Inferior parietal cortex (tissue), 1 donor: ENCODE measurements at regions not wholly inside any gene's neighbourhood (a gene's known extent, or its start where the extent isn't known, plus 50 kb on each side); places are given as distances from the start of the nearest gene placed in this dataset.

Experiments
- DNase-seq: peaks from one replicate; pipeline ENCODE4 v3.0.0-alpha.2; 2016; ENCODE audit errors: extremely low spot score

DNA sequence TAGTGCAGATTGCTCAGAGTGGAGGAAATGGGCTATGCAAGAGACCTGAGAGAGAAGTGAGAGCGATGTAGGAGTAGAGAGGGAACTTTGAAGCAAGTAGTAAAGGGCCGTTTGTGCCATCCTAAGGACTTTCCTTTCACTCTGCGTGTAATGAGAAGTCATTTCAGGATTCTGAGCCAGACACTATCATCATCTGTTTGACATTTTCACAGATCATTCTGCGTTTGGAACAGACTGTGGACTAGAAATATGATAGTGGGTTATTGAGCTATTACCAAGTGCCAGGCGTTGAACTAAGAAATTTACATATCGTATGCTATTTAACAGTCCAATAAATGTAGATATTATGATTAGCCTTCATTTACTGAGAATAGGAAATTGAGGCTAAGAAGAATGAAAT is 150.0 kb upstream of the ROBO2 start:
- no peak for DNase-seq

DNA sequence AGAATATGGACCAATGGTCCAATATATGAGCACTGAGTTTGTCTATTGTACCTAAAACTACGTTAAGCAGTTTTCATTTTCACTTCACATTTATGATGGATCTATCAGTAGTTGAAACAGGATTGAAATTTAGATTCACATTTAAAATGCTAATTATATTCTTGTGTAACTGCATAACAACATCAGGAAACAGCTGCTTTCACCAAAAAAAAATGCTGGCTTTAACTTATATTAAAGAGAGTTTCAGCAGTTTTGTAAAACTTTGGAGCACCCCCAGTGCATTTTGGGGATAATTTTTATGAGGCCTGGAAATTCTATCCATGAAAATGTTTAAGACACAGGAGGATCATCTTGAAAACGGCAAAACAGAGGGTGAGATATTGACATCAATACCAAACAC is 142.8 kb upstream of the ROBO2 start:
- DNase-seq: no peak

DNA sequence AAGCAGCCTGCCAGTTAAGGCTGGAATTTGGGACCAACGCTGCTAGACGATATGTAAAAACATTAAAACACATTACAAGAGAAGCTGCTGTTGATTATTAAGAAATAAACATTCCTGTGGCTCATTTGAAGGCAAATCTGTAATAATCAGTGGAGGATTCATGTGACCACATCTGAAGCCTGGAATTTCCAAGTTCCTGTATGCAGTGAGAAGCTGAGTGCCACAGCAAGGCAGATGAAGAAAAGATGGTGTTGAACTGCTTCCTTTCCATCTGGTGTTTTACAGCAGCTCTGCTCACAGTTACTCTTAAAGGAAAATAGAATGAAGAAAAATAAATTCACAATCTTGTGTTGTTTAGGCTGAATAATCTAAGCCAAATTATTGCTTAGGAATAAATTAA is 139.3 kb upstream of the ROBO2 start:
- DNase-seq: no peak

DNA sequence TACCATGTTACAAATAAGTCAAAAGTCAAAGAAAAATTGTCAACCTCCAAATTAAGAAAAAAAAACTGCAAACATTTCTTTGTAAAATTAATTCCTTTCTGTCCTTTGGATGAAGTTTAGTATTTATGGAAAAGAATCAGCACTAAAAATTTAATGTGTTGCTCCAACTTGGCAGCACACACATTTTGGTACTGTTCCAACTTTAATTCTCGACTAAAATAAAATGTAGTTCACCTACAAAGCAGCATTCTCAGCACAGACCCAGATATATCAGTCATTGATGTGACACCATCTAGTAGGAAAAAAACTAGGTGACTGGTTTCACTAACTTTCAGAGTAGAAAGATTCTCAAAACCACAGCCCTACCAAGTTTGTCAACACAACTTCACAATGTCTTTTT is 131.7 kb upstream of the ROBO2 start:
- no peak for DNase-seq

DNA sequence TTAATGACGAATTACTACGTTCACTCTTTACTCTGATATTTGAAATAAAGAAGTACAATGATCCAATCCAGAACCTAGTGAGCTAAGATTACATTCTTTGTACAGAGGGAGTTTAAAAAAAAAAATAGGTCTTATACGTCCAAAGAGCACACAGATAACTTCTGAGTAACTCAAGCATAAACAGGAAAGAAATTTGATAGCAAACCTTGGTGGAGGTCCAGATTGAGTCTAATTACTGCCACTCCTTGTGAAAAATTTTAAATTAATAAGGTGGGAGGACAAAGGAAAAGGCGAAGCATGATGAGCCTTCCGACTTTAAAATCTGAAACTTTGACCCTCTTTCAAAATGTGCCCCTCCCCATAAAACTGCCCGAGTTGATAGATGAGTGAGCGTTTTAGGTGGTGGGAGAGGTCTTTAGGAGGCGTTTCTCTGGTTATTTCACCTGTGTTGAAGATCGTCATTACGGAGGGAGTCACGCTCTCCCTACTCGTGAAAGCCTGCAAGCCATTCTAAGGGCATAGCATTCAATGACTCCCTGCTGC is 127.0 kb upstream of the ROBO2 start:
- DNase-seq: no peak

DNA sequence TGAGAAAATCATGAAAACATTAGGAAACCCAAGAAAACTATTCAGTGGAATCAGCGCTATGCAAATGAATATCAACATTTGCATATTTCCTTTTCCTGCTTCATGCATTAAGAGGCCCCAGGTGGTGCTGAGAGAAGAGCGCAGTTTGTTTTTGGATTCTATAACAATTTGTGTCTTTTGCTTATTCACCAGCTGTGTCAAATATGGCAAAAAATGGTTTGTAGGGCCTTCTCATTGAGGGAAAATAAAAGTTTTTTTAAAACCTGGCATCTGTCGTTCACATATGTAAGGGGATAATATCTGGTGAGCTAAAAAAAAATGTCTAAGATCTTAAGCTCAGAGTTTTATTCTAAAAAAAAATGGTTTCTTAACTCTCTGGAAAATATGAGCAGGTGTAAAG is 122.5 kb upstream of the ROBO2 start:
- DNase-seq: no peak

DNA sequence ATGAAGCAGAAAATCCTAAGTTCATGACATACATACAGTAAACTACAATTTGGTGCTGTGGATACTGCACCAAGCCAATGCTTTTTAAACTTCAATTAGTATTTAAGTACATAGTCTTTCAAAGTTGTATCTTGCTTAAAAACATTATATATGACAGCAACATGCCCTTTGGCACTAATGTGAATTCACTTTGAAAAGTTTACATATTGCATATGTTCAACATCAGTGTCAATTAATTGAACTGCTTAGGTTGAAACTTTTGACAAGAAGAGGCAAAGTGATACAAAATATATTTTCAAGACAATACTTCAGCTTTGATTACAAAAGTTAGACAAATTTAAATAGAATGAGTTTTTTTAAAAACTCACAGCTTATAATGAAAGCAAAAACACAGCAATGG is 119.4 kb upstream of the ROBO2 start:
- DNase-seq: no peak

DNA sequence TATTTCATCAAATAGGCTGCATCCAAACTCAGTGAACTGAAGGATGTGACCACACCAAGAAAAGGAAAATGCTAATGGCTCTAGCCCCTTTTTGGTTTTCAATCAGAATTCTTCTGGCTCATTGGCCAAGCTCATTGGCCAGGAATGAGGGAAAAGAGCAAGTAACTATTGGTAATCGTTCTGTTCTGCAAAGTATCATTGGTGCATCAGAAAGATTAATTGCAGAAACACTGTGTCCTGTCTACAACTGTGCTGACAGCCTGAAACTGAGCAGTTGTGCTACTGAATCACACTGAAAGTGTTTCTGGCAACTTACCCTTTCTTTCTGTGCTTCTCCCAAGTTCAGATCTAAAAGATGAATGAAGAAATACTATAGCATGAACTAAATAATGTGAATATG is 116.4 kb upstream of the ROBO2 start:
- no peak for DNase-seq

DNA sequence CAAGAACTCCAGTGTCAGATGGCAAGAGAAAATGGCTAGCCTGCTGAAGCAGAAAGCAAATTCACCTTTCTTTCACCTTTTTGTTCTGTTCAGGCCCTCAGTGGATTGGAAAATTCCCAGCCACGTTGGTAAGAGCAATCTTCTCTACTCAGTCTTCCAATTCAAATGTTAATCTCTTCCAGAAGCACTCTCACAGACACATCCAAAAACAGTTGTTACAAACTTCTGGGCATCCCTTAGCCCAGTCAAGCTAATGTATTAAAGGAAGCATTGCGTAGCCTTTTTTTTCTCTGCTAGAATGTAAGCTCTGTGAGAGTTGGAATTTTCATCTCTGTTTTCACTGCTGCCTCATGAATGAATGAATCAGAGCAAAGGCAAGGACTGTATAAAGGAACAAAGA is 109.2 kb upstream of the ROBO2 start:
- no peak for DNase-seq

DNA sequence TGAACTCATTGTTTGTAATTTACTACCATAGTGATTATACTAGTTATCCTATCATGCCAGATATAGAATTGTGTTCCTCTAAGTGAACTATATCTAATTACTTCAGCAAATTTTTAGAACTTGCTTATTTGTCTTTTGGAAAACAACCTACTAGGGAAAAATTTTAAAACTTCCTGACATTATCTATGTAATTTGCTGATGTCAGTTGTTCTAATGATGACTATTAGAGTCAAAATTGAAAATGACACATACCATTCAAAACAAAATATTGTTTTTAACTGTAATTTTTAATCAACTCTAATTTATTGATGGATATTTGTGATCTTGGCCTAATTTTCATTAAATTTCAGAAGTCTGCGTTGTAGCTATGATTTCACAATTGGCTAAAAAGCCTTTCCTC is 106.7 kb upstream of the ROBO2 start:
- no peak for DNase-seq

DNA sequence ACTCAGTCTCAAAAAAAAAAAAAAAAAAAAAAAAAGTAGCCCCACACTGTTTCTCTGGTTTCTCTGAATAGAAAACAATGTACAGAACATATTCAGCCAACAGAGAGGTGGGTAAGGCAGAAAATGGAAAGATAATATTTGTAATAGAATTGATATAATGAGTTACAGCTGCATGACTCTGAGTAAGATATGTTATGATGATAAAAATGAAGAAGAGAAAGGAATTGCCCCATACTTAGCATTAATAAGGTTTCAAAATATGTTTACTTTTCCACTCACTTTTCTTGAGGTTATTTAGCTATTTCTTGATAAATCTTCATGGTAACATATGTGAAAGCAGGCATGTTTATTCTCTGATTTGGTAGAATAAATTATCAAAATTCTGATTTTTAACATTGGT is 100.9 kb upstream of the ROBO2 start:
- DNase-seq: no peak

DNA sequence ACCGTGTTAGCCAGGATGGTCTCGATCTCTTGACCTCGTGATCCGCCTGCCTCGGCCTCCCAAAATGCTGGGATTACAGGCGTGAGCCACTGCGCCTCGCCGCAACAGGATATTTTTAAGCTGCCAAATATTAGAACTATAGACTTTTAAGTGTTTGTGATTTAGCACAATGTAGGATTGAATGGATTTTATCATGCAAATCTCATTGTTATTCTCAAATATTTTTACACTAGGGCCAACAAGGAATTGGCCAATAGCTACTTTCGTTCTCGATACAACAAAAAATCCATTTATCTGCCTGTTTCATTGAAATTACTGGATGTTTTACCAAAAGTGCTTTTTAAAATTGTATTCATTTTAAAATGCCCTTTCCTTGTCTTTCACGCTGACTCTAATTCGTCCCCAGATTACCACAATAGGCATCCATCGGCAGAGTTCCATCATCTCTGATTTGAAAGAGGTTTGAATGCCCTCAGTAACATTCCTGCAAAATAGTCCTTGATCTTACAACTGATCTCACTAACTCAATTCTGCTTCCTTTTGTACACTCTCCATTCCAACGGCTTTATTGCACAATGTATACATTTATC is 99.6 kb upstream of the ROBO2 start:
- DNase-seq: no peak

DNA sequence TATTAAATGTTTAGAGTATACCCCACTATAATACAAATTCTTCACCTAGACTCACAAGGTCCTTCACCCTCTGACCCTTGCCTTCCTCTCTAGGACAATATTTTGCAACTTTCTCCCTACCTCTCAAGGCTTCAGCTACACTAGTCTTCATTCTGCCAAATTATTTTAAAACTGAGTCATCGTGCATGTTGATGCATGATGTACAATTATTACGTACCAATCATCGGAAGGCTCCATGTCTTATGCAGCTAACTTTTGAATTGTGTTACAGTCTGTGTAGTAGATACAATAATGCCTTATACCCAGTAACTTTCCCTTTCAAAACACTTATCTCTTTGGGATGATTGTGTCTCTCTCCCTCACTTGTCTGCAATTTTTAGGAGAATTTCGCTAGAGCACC is 98.5 kb upstream of the ROBO2 start:
- DNase-seq: no peak

DNA sequence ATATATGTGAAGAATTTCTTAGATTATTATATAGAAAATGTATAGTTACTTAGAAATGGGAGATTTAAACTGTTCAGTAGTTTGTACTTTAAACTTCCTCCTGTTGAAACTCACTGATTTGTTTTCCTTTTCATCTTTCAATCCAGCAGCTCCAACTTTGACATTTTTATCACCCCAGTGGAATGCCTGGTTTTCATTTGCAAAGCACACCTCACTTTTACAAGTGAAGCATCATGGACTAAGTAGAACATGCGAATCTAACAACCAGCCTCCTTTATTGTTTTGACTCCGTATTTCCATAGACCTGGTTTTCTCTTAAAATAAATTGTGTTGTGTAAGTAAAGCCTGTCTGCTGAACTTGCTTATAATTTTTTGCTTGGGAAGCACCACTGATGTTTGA is 97.8 kb upstream of the ROBO2 start:
- DNase-seq: no peak

DNA sequence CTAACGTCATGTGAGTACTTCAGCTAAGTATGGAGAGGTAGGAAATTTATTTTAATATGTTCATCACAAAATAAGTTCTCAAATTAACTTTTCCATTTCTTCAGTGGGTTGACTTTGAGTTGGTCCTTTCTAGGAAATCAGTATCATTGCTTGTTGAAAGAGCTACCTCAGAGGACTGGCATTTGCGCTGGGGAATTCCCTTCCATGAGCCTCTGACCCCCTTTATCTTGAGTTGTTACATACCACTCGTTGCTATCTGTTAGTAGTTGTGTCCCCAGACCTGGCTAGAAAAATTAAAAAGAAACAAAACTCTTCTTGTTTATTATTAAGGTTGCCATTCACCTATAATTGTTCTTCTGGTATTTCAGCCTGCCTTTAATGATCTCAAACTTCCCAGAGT is 96.8 kb upstream of the ROBO2 start:
- DNase-seq: no peak

DNA sequence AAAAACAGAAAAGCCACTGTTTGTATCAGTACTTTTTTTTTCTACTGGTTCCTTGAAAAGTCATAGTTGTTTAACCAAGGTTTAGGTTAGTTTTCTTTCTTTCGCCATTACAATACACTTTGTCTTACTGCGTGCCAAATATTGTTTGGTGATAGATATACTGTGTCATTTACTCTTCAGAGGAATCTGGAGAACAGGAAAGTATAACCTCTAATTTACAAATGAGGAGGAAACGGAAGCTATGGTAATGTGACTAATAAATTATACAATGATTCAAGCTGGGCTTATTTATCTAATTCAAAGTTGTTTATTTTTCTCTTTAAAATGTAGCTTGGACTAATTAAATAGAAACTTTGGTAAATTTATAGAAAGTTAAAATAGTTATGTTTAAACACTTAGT is 96.2 kb upstream of the ROBO2 start:
- no peak for DNase-seq

DNA sequence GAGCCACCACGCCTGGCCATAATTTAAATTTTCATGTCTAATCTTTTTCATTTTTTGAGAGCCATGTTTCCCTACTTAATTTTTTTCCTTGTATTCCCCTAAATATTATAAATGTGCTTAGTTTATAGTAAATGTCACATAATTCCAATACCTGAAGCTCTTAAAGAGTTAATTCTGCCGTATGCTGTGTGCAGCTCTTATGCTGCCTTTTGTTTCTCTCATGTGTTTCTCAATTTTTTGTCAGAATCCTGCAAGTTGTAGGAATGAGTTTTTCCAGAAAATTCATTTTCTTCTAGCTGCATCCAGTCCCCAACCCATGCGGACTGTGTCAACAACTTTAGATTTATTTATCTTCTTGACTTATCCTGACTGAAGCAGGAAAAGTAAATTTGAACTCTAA is 90.9 kb upstream of the ROBO2 start:
- DNase-seq: no peak

DNA sequence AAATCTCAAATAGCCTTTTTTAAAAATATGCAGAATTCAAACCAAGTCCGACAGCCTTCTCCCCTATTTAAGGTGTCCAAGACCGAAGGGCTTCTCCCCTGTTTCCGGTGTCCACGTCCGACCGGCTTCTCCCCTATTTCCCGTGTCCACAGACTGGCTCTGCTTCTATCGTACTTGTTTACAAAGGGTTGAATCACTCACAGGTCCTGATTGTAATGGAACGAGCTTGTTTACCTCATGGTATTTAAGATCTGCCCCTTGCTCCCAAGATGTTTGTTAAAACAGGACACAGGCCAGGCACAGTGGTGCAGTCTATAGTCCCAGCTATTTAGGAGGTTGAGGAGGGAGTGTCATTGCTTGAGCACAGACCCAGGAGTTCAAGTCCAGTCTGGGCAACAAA is 90.4 kb upstream of the ROBO2 start:
- DNase-seq: no peak

DNA sequence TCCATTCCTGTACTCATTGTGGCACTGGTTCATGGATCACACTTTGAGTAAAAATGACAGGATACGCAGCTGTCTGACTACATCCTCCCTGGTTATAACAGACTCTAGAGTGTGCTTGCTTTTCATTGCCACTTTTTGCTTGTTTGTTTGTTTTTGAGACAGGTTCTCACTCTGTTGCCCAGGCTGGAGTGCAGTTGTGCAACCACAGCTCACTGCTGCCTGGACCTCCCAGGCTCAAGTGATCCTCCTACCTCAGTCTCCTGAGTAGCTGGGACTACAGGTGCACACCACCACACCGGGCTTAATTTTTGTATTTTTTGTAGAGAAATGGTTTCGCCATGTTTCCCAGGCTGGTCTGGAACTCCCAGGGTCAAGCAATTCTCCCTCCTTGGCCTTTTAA is 89.3 kb upstream of the ROBO2 start:
- no peak for DNase-seq

DNA sequence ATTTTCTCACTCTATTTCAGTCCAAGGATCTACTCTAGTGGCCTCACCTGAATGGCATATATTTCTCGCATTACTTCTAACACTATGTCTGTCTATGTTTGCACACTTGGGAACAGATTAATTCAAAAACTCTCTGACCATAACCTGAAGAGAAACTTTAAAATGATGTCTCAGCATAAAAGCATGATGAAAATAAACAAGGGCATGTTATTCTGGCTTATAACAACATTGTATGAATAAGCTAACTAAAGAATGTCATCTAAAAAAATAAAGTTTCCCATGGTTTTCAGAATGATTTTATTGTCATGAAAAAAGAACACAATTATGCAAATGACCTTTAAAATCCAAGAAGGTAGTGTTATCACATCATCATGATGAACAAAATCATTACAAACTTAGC is 85.5 kb upstream of the ROBO2 start:
- DNase-seq: no peak

DNA sequence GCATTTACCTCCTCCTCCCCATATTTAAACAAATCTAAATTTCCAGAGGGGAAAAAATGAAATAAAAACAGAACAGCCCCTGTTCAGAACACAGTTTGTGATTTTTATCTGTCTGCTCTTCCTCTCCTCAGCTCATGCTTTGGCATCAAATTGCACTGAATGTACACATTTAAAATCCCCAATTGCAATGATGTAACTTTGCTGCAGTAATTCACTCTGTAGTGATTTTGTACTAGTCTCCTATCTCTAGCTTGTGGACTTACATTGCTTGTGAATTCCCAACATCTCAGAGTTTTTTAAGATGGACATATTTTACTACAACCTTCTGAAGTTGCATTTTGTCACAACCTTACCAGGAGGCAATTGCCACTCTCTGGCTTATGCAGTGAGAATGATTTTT is 81.6 kb upstream of the ROBO2 start:
- DNase-seq: no peak

DNA sequence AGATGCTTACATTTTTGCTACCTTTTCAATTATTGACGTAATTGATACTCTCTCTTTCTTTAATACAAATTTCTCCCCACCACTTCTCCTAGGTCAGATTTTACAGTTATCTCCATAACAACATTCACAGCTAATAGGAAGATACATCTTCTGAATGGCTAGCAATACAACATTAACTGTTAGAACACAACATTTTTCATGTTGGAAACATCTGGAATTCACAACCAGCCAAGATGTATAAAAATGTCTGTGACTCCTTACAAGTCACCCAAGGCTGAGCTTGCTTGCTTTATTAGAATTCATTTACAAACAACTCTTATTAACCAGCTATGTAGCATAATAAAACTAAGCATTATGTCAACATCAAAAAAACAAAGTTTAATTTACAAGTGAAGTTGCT is 81.0 kb upstream of the ROBO2 start:
- DNase-seq: no peak

DNA sequence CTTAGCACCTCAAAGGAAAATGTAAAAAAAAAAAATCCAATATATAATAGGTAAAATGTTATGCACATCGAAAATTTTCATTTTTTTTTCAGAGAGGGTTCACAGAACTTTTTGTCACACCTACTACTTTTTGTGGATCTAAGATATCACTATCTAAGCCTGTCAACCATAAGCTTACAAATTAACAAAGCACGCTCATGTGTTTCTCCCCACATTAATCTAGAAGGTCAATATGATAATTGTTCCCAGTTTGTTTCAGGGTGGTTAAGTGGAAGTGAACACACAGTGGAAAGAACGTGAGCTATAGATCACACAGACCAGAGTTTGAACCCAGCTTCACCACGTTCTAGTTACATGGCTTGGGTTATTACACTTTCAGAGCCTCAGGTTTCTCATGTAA is 78.6 kb upstream of the ROBO2 start:
- no peak for DNase-seq

DNA sequence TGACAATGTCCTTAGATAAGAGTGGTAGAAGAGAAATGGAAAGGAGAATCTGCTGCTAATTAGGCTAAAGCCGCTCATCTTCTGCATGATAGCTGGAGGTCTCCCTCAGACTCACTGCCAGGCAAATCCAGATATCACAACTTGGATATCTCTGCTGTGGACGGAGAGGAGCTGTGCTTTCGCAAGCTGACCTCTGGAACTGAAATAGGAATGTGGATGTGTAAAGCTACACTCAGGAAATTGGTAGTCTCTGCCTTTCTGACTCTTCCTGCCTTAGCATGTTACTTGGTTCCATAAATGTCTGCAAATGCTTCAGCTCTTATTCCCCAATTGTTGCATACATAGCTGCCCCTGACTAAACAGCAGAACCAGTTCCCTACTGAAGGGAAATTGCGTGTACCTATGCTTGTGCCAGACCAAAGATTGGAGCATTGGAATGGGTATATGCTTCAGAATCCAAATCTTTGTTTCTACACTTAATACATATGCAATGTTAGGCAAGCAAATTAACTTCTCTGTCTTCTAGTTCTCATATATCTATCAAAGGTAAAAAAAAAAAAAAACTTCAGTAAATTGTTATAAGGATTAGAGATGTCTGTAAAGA is 74.7 kb upstream of the ROBO2 start:
- DNase-seq: no peak
